ENCODE measurements at regions not wholly inside any gene's neighbourhood (a gene's known extent, or its start where the extent isn't known, plus 50 kb on each side); places are given as distances from the start of the nearest gene placed in this dataset.
"Not testable (repeated sequence)": the region's sequence is repeated elsewhere in the genome, so short reads cannot be mapped to it uniquely, and the experiment has no call there.

- no peak for DNase-seq
These were observed 168.3 kb upstream of the TSC22D2 start for GRCh38 chr3:150239766-150240165.

GRCh38 chr3:150238995-150239619 is 169.0 kb upstream of the TSC22D2 start:
- no peak for DNase-seq

GRCh38 chr3:150238048-150238802 is 169.9 kb upstream of the TSC22D2 start:
- DNase-seq = no peak

GRCh38 chr3:150237490-150237889 is 170.6 kb upstream of the TSC22D2 start:
- DNase-seq = no peak

- no peak for DNase-seq
These were observed 171.6 kb upstream of the TSC22D2 start for GRCh38 chr3:150236316-150237082.

- DNase-seq = no peak
These were observed 172.3 kb upstream of the TSC22D2 start for GRCh38 chr3:150235799-150236198.

- no peak for DNase-seq
These were observed 175.1 kb upstream of the TSC22D2 start for GRCh38 chr3:150232992-150233451.

- no peak for DNase-seq
These were observed 178.1 kb upstream of the TSC22D2 start for GRCh38 chr3:150230037-150230436.

- DNase-seq = not testable (repeated sequence)
These were observed 179.5 kb upstream of the TSC22D2 start for GRCh38 chr3:150228626-150229025.

- peak in 1 of 2 donors; percentile 15 for DNase-seq
These were observed 180.3 kb upstream of the TSC22D2 start for GRCh38 chr3:150227839-150228238.

- no peak for DNase-seq
These were observed 182.1 kb upstream of the TSC22D2 start for GRCh38 chr3:150225986-150226385.

GRCh38 chr3:150223558-150223957 is 184.5 kb upstream of the TSC22D2 start:
- DNase-seq = no peak

GRCh38 chr3:150222691-150223489 is 185.2 kb upstream of the TSC22D2 start:
- DNase-seq = no peak

- no peak for DNase-seq
These were observed 186.1 kb upstream of the TSC22D2 start for GRCh38 chr3:150221904-150222523.

GRCh38 chr3:150220799-150221198 is 187.3 kb upstream of the TSC22D2 start:
- no peak for DNase-seq

GRCh38 chr3:150220041-150220440 is 188.1 kb upstream of the TSC22D2 start:
- DNase-seq = no peak

- DNase-seq = no peak
These were observed 189.3 kb upstream of the TSC22D2 start for GRCh38 chr3:150218841-150219240.

GRCh38 chr3:150218236-150218635 is 189.9 kb upstream of the TSC22D2 start:
- DNase-seq = no peak

GRCh38 chr3:150217691-150218090 is 190.4 kb upstream of the TSC22D2 start:
- DNase-seq = no peak

GRCh38 chr3:150216866-150217600 is 191.1 kb upstream of the TSC22D2 start:
- DNase-seq = no peak

GRCh38 chr3:150216041-150216811 is 191.9 kb upstream of the TSC22D2 start:
- DNase-seq = no peak

Data from CD4-positive, alpha-beta T cell treated with Interferon alpha-2 for 1 hour (primary cell).